Mesodermal cell (in vitro differentiated cells): ENCODE measurements at regions not wholly inside any gene's neighbourhood (a gene's known extent, or its start where the extent isn't known, plus 50 kb on each side); places are given as distances from the start of the nearest gene placed in this dataset.

Experiments
- H3K27ac ChIP-seq: 2 replicates; pipeline ENCODE4 v1.7.0; 2013; ENCODE audit warnings: mild to moderate bottlenecking, low read depth, low read length, moderate library complexity; ENCODE audit not compliant: severe bottlenecking
- H3K36me3 ChIP-seq: 2 replicates; pipeline ENCODE4 v1.7.1; 2013; ENCODE audit warnings: mild to moderate bottlenecking, low read length, moderate library complexity; ENCODE audit not compliant: control insufficient read depth, insufficient read depth
- H3K4me1 ChIP-seq: one replicate; pipeline ENCODE4 v1.7.1; 2013; ENCODE audit warnings: mild to moderate bottlenecking, low read length; ENCODE audit not compliant: insufficient read depth, control insufficient read depth, poor library complexity, severe bottlenecking
- H3K4me3 ChIP-seq: 2 replicates; pipeline ENCODE4 v1.7.0; 2013; ENCODE audit warnings: low read length, control low read depth, mild to moderate bottlenecking; ENCODE audit not compliant: insufficient read depth, poor library complexity, severe bottlenecking; ENCODE audit errors: extremely low read depth
- H3K9me3 ChIP-seq: 2 replicates; pipeline ENCODE4 v1.7.1; 2013; ENCODE audit warnings: mild to moderate bottlenecking, low read length, moderate library complexity; ENCODE audit not compliant: control insufficient read depth
- WGBS, 2 experiments: methylation state at CpG; one replicate each; pipeline ENCODE4 v1.1.5; 2013; ENCODE audit warnings: missing lambda C conversion rate in 2 of 2; ENCODE audit not compliant: insufficient coverage in 2 of 2; 5-methylcytosine and 5-hydroxymethylcytosine counted together

GRCh38 chr7:66575398-66575797, 53.3 kb upstream of the KCTD7 start:
- Histone ChIP-seq H3K4me1 (peaks cover 4% of the 10 kb centered on the region), H3K4me3 (no peak overlapping the region), H3K9me3 (no peaks in the 10 kb centered on the region), H3K27ac (no peak overlapping the region), H3K36me3 (peaks cover 64% of the 10 kb centered on the region)
- 96 to 100% methylated on average over 3 of the region's 4 CpGs for WGBS, 2 experiments

GRCh38 chr7:66576646-66577045, 52.0 kb upstream of the KCTD7 start:
- WGBS, 2 experiments = 93 to 100% methylated on average over 3 of the region's 7 CpGs

More at GRCh38 chr7:66576646-66577045, 52.0 kb upstream of the KCTD7 start:
- H3K27ac ChIP-seq = no peak overlapping the region
- H3K4me3 ChIP-seq = no peak overlapping the region
- no peaks in the 10 kb centered on the region for H3K9me3 ChIP-seq
- peaks cover 70% of the 10 kb centered on the region for H3K36me3 ChIP-seq
- peaks cover 4% of the 10 kb centered on the region for H3K4me1 ChIP-seq
